Nephron progenitor cell (in vitro differentiated cells): ENCODE measurements at regions not wholly inside any gene's neighbourhood (a gene's known extent, or its start where the extent isn't known, plus 50 kb on each side); places are given as distances from the start of the nearest gene placed in this dataset.

Experiments
- DNase-seq: peaks from one replicate; pipeline ENCODE4 v3.0.0; 2021
- H3K27ac Mint-ChIP-seq: 2 replicates; pipeline ENCODE4 v1.8.0; 2021; ENCODE audit warnings: mild to moderate bottlenecking, moderate library complexity, mixed read lengths
- H3K27me3 Mint-ChIP-seq: 2 replicates; pipeline ENCODE4 v1.8.0; 2021; ENCODE audit warnings: mild to moderate bottlenecking, low read depth, mixed read lengths; ENCODE audit not compliant: poor library complexity
- H3K36me3 Mint-ChIP-seq: 2 replicates; pipeline ENCODE4 v1.8.0; 2021; ENCODE audit warnings: low read depth, mixed read lengths
- H3K4me1 Mint-ChIP-seq: 2 replicates; pipeline ENCODE4 v1.8.0; 2021; ENCODE audit warnings: mixed read lengths
- H3K4me3 Mint-ChIP-seq: 2 replicates; pipeline ENCODE4 v1.8.0; 2021; ENCODE audit warnings: mild to moderate bottlenecking, moderate library complexity, mixed read lengths
- H3K9me3 Mint-ChIP-seq: 2 replicates; pipeline ENCODE4 v1.8.0; 2021; ENCODE audit warnings: mild to moderate bottlenecking, moderate library complexity, mixed read lengths
- CTCF ChIP-seq: fragments of 200-600 bp; sonication (generic); IDR thresholded peaks from 2 replicates; pipeline ENCODE4 v1.5.0; 2021; ENCODE audit warnings: antibody characterized with exemption

GRCh38 chr18:29305516-29305915 is 1128.6 kb upstream of the CDH2 start:
- H3K9me3 Mint-ChIP-seq, result no peaks in the 10 kb centered on the region
- H3K27ac Mint-ChIP-seq, result no peak overlapping the region
- TF ChIP-seq CTCF, result no peak
- DNase-seq, result no peak
- H3K36me3 Mint-ChIP-seq, result no peaks in the 10 kb centered on the region
- peaks cover 15% of the 10 kb centered on the region for H3K4me1 Mint-ChIP-seq
- no peak overlapping the region for H3K4me3 Mint-ChIP-seq
- no peaks in the 10 kb centered on the region for H3K27me3 Mint-ChIP-seq

GRCh38 chr18:29301048-29301447 is 1124.1 kb upstream of the CDH2 start:
- Mint-ChIP-seq H3K27me3 (no peaks in the 10 kb centered on the region), H3K36me3 (no peaks in the 10 kb centered on the region), H3K4me3 (no peak overlapping the region), H3K27ac (no peak overlapping the region), H3K4me1 (no peaks in the 10 kb centered on the region), H3K9me3 (no peaks in the 10 kb centered on the region)
- no peak for TF ChIP-seq CTCF
- no peak for DNase-seq

- H3K9me3 Mint-ChIP-seq, result no peaks in the 10 kb centered on the region
- no peaks in the 10 kb centered on the region for H3K4me1 Mint-ChIP-seq
- no peak overlapping the region for H3K4me3 Mint-ChIP-seq
- no peak overlapping the region for H3K27ac Mint-ChIP-seq
- no peak for DNase-seq
- no peaks in the 10 kb centered on the region for H3K27me3 Mint-ChIP-seq
- no peak for TF ChIP-seq CTCF
- H3K36me3 Mint-ChIP-seq, result no peaks in the 10 kb centered on the region
Observed at GRCh38 chr18:29285471-29285870, 1108.5 kb upstream of the CDH2 start.

- Mint-ChIP-seq H3K36me3 (no peaks in the 10 kb centered on the region), H3K4me3 (no peak overlapping the region), H3K4me1 (no peaks in the 10 kb centered on the region), H3K27me3 (no peaks in the 10 kb centered on the region), H3K27ac (no peak overlapping the region), H3K9me3 (no peaks in the 10 kb centered on the region)
- TF ChIP-seq CTCF, result no peak
- DNase-seq, result no peak
Observed at GRCh38 chr18:29271501-29271900, 1094.6 kb upstream of the CDH2 start.

GRCh38 chr18:29259838-29260237 is 1082.9 kb upstream of the CDH2 start:
- no peaks in the 10 kb centered on the region for H3K9me3 Mint-ChIP-seq
- TF ChIP-seq CTCF, result no peak
- H3K4me3 Mint-ChIP-seq, result no peak overlapping the region
- no peak for DNase-seq
- no peaks in the 10 kb centered on the region for H3K27me3 Mint-ChIP-seq
- no peaks in the 10 kb centered on the region for H3K36me3 Mint-ChIP-seq
- no peak overlapping the region for H3K27ac Mint-ChIP-seq
- H3K4me1 Mint-ChIP-seq, result peaks cover 6% of the 10 kb centered on the region

DNA sequence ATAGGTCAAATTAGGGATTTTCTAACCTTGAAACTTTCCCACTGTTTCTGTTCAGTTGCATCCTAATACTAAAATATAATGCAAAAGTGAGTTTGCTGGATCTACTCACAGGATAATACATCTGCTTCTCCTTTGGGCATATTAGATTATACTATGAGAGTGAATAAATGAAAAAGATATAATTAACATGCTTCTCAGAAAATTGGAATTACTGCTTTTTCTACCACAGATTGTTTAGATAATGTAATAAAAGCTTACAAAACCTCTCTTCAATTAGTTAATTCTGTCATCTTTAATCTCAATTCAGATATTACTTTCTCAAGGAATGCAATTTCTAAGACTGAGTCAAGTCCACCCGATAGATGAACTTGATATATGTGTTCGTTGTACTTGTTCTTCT is 1077.2 kb upstream of the CDH2 start:
- no peak for DNase-seq
- Mint-ChIP-seq H3K27me3 (no peaks in the 10 kb centered on the region), H3K4me3 (no peak overlapping the region)

More for the DNA sequence above, 1077.2 kb upstream of the CDH2 start:
- Mint-ChIP-seq H3K36me3 (no peaks in the 10 kb centered on the region), H3K4me1 (no peaks in the 10 kb centered on the region), H3K9me3 (no peaks in the 10 kb centered on the region), H3K27ac (no peak overlapping the region)
- TF ChIP-seq CTCF, result no peak
